Endothelial cell of umbilical vein (primary cell): ENCODE measurements at regions not wholly inside any gene's neighbourhood (a gene's known extent, or its start where the extent isn't known, plus 50 kb on each side); places are given as distances from the start of the nearest gene placed in this dataset.
A peak's percentile ranks its signal among the peaks of the same experiment; 100 is the strongest.
"Not testable (repeated sequence)": the region's sequence is repeated elsewhere in the genome, so short reads cannot be mapped to it uniquely, and the experiment has no call there.

Source experiments
- BruUV-seq: library from RNA; stranded (reverse); fragments of 400-500 nt; replicated peaks from 2 replicates; lab custom pipeline; 2021; lab: Mats Ljungman, UMichigan
- CTCF ChIA-PET: fragments of 300-600, 350-600 bp; sonication (Branson Sonifier 250); formaldehyde crosslinking; loops from one replicate; lab custom pipeline; 2021; ENCODE audit warnings: antibody characterized with exemption, inconsistent platforms; lab: Charles Lee
- POLR2A ChIA-PET: fragments of 300-600, 350-600 bp; sonication (Branson Sonifier 250); formaldehyde crosslinking; loops from one replicate; lab custom pipeline; 2021; ENCODE audit warnings: antibody characterized with exemption, inconsistent platforms; lab: Charles Lee
- DNase-seq: peaks from one replicate; pipeline ENCODE4 v3.0.0-alpha.2; 2011; ENCODE audit warnings: low read depth, low spot score
- FAIRE-seq: peaks from 2 replicates; lab custom pipeline; 2011; peaks lifted over from hg19 to GRCh38; lab: Jason Lieb, UNC
- H2AFZ ChIP-seq: 2 replicates; pipeline ENCODE4 v1.6.0; 2012; ENCODE audit warnings: low read depth, low read length, control low read depth, inconsistent platforms
- H3K27ac ChIP-seq: 2 replicates; pipeline ENCODE4 v1.5.1; 2011; ENCODE audit warnings: low read depth, mild to moderate bottlenecking, control low read depth, low read length, moderate library complexity; ENCODE audit not compliant: insufficient read depth
- H3K27me3 ChIP-seq, 2 experiments: 2 replicates each; pipeline versions ENCODE4 v1.6.0 to v1.6.1; 2011; ENCODE audit warnings: low read length in 2 of 2, mixed read lengths in 1 of 2; ENCODE audit not compliant: control insufficient read depth in 2 of 2, insufficient read depth in 2 of 2
- H3K36me3 ChIP-seq, 2 experiments: 2 replicates in 1 of 2; 3 replicates in 1 of 2; pipeline ENCODE4 v1.5.1; 2011; ENCODE audit warnings: low read length in 2 of 2, mild to moderate bottlenecking in 1 of 2, moderate library complexity in 1 of 2; ENCODE audit not compliant: control insufficient read depth in 2 of 2, insufficient read depth in 2 of 2; ENCODE audit errors: extremely low read depth in 1 of 2
- H3K4me1 ChIP-seq: 3 replicates; pipeline ENCODE4 v1.5.1; 2011; ENCODE audit warnings: mild to moderate bottlenecking, low read length; ENCODE audit not compliant: control insufficient read depth, insufficient read depth; ENCODE audit errors: extremely low read depth
- H3K4me2 ChIP-seq: 2 replicates; pipeline ENCODE4 v1.6.1; 2011; ENCODE audit warnings: low read length, control low read depth, mixed read lengths; ENCODE audit not compliant: insufficient read depth
- H3K4me3 ChIP-seq, 3 experiments: fragments of 200-600 bp in 1 of 3; sonication (generic), shearing (Covaris generic) in 1 of 3; replicated peaks in 1 of 3; 2 replicates each; pipeline ENCODE4 v1.5.1; 2011 to 2016; ENCODE audit warnings: control low read depth in 3 of 3, low read length in 3 of 3, mild to moderate bottlenecking in 2 of 3, inconsistent platforms in 1 of 3, low read depth in 1 of 3, moderate library complexity in 1 of 3; ENCODE audit not compliant: insufficient read depth in 1 of 3
- H3K79me2 ChIP-seq: 2 replicates; pipeline ENCODE4 v1.6.0; 2012; ENCODE audit warnings: low read length, inconsistent platforms; ENCODE audit not compliant: control insufficient read depth, insufficient read depth
- H3K9ac ChIP-seq: replicated peaks from 2 replicates; pipeline ENCODE3; 2011; ENCODE audit warnings: low read length, control low read depth; ENCODE audit not compliant: insufficient read depth; ENCODE audit errors: extremely low read depth
- H3K9me1 ChIP-seq: replicated peaks from 3 replicates; pipeline ENCODE4 v1.6.0; 2011; ENCODE audit warnings: mild to moderate bottlenecking, low read length; ENCODE audit not compliant: control insufficient read depth, insufficient read depth; ENCODE audit errors: extremely low read depth
- H3K9me3 ChIP-seq: replicated peaks from 2 replicates; pipeline ENCODE4 v1.5.1; 2012; ENCODE audit warnings: low read length, inconsistent platforms; ENCODE audit not compliant: control insufficient read depth, insufficient read depth
- H4K20me1 ChIP-seq: replicated peaks from 2 replicates; pipeline ENCODE3; 2011; ENCODE audit warnings: mild to moderate bottlenecking, low read length; ENCODE audit not compliant: control insufficient read depth, insufficient read depth; ENCODE audit errors: extremely low read depth
- CTCF ChIP-seq, 2 donors: IDR thresholded peaks; 1 replicate in 1 of 2; 2 replicates in 1 of 2; pipeline ENCODE4 v1.5.1; 2011; ENCODE audit warnings: low read length in 2 of 2, mild to moderate bottlenecking in 2 of 2, moderate library complexity in 2 of 2, control low read depth in 1 of 2, inconsistent platforms in 1 of 2, low read depth in 1 of 2; ENCODE audit not compliant: insufficient read depth in 1 of 2; ENCODE audit errors: extremely low read depth in 1 of 2
- EZH2 ChIP-seq: IDR thresholded peaks from 2 replicates; pipeline ENCODE4 v1.6.1; 2012; ENCODE audit warnings: borderline replicate concordance, low read depth, mild to moderate bottlenecking, moderate library complexity, low read length, inconsistent platforms; ENCODE audit not compliant: severe bottlenecking
- FOS ChIP-seq: IDR thresholded peaks from 2 replicates; pipeline ENCODE4 v1.6.1; 2011; ENCODE audit warnings: mild to moderate bottlenecking, low read length, moderate library complexity, borderline replicate concordance; ENCODE audit not compliant: insufficient read depth
- GATA2 ChIP-seq: IDR thresholded peaks from 2 replicates; pipeline ENCODE4 v1.7.0; 2011; ENCODE audit warnings: low read depth, mild to moderate bottlenecking, moderate library complexity, mixed read lengths, low read length; ENCODE audit not compliant: insufficient read length, insufficient read depth
- JUN ChIP-seq: IDR thresholded peaks from 2 replicates; pipeline ENCODE4 v1.6.1; 2011; ENCODE audit warnings: borderline replicate concordance, low read depth; ENCODE audit not compliant: insufficient read length, insufficient read depth
- MAX ChIP-seq: IDR thresholded peaks from 2 replicates; pipeline ENCODE4 v1.6.1; 2011; ENCODE audit not compliant: insufficient read depth, insufficient read length
- MYC ChIP-seq: IDR thresholded peaks from one replicate; pipeline ENCODE4 v1.6.1; 2011; ENCODE audit warnings: mild to moderate bottlenecking, low read depth, low read length
- POLR2A ChIP-seq: IDR thresholded peaks from 2 replicates; pipeline ENCODE4 v1.6.1; 2012; ENCODE audit warnings: low read depth, mild to moderate bottlenecking, control low read depth, low read length
- POLR2AphosphoS5 ChIP-seq: IDR thresholded peaks from 2 replicates; pipeline ENCODE4 v1.6.1; 2012; ENCODE audit warnings: low read depth, mild to moderate bottlenecking, control low read depth, low read length, moderate library complexity; ENCODE audit not compliant: insufficient read depth
- dilution Hi-C: fragments of 300-500 bp; cut with MboI; formaldehyde crosslinking; loops from one replicate; pipeline ENCODE4 v1.15.0; 2019; ENCODE audit warnings: low sequenced_read_pairs; ENCODE audit not compliant: extremely low pct_ligation_motif_present
- intact Hi-C: fragments of 100-400 bp; cut with micrococcal nuclease; formaldehyde crosslinking; loops from one replicate; pipeline ENCODE4 v1.10.0; 2022

- no peaks in the 10 kb centered on the region for H3K36me3 ChIP-seq
- H3K4me2 ChIP-seq: no peak overlapping the region
- FAIRE-seq (no peak), DNase-seq (peak; percentile 28)
- no peak overlapping the region for H3K9ac ChIP-seq
- no peak overlapping the region for H3K27ac ChIP-seq
- H4K20me1 ChIP-seq: no peaks in the 10 kb centered on the region
- H3K79me2 ChIP-seq: no peaks in the 10 kb centered on the region
- H2AFZ ChIP-seq: no peak overlapping the region
- no peaks in the 10 kb centered on the region for H3K9me1 ChIP-seq
- TF ChIP-seq CTCF (IDR thresholded peaks at IDR 0.05; ENCODE audit: extremely low read depth in 1 of 2, insufficient read depth in 1 of 2, low read depth in 1 of 2, low read length in 2 of 2): no peak
- no peak for TF ChIP-seq GATA2
- TF ChIP-seq JUN: no peak
- TF ChIP-seq POLR2AphosphoS5: no peak
- no peak for TF ChIP-seq FOS
- TF ChIP-seq MYC: no peak
- no peak for TF ChIP-seq EZH2
- no peak for TF ChIP-seq MAX
- no peak for TF ChIP-seq POLR2A
- H3K4me1 ChIP-seq: no peaks in the 10 kb centered on the region
- ChIA-PET CTCF (no interaction called here), POLR2A (no interaction called here)
- dilution Hi-C loops (no loop called here), intact Hi-C loops (no loop called here)
- H3K9me3 ChIP-seq: no peaks in the 10 kb centered on the region
- BruUV-seq: no TSS peak
- peaks cover 0 to 3% of the 10 kb centered on the region in 2 experiments for H3K27me3 ChIP-seq
- no peak overlapping the region for H3K4me3 ChIP-seq
Measured at GRCh38 chr7:34227525-34227924, 322.2 kb downstream of the BMPER start.

GRCh38 chr7:34235101-34235500 is 329.8 kb downstream of the BMPER start:
- H3K27ac ChIP-seq, H4K20me1 ChIP-seq, H3K36me3 ChIP-seq, DNase-seq, CTCF ChIA-PET, H3K79me2 ChIP-seq, H3K9me1 ChIP-seq, BruUV-seq, POLR2A ChIA-PET, H3K27me3 ChIP-seq, H3K4me2 ChIP-seq, H3K9ac ChIP-seq, FAIRE-seq, dilution Hi-C loops, H3K9me3 ChIP-seq, H2AFZ ChIP-seq, intact Hi-C loops, H3K4me3 ChIP-seq, H3K4me1 ChIP-seq: not testable (repeated sequence)
